Lower lobe of right lung (tissue), 2 donors: ENCODE measurements at regions not wholly inside any gene's neighbourhood (a gene's known extent, or its start where the extent isn't known, plus 50 kb on each side); places are given as distances from the start of the nearest gene placed in this dataset.

ENCODE experiments used
- ATAC-seq, 2 donors: fragments of 200-7000 bp; cut with Tn5 transposase; one replicate each; pipeline ENCODE4 v1.9.1; 2020 to 2022; ENCODE audit warnings: mild to moderate bottlenecking in 2 of 2, moderate library complexity in 2 of 2
- DNase-seq: peaks from one replicate; pipeline ENCODE4 v3.0.0-alpha.2; 2020
- H3K27ac ChIP-seq: fragments of 200-600 bp; one replicate; pipeline ENCODE4 v1.8.0; 2022
- H3K27me3 ChIP-seq: fragments of 200-600 bp; one replicate; pipeline ENCODE4 v1.8.0; 2022; ENCODE audit warnings: low read depth
- H3K36me3 ChIP-seq: fragments of 200-600 bp; one replicate; pipeline ENCODE4 v1.8.0; 2022; ENCODE audit warnings: mild to moderate bottlenecking
- H3K4me1 ChIP-seq: fragments of 200-600 bp; one replicate; pipeline ENCODE4 v1.8.0; 2022
- H3K4me3 ChIP-seq: fragments of 200-600 bp; one replicate; pipeline ENCODE4 v1.8.0; 2022; ENCODE audit warnings: mild to moderate bottlenecking
- H3K9me3 ChIP-seq: fragments of 200-600 bp; one replicate; pipeline ENCODE4 v1.8.0; 2022
- CTCF ChIP-seq: fragments of 200-600 bp; IDR thresholded peaks from one replicate; pipeline ENCODE4 v1.8.0; 2022; ENCODE audit warnings: antibody characterized with exemption, mild to moderate bottlenecking
- intact Hi-C: fragments of 100-400 bp; cut with DNase I; formaldehyde crosslinking; loops from one replicate; pipeline ENCODE4 v1.11.0; 2022
- donor health status: DM: no; HTN: yes; CAD: no; lungs with severe emphysema.

GRCh38 chr9:70478963-70479641, 64.6 kb upstream of the KLF9 start:
- no peaks in the 10 kb centered on the region for H3K36me3 ChIP-seq
- TF ChIP-seq CTCF, result no peak
- H3K4me3 ChIP-seq, result peak overlapping the region; percentile 32
- H3K27ac ChIP-seq, result peak overlapping the region; percentile 93
- no peaks in the 10 kb centered on the region for H3K27me3 ChIP-seq
- intact Hi-C loops, result loop anchor here (10.0 kb wide), 1 partner anchor 64 kb away; the partner anchor contains the start of gene KLF9
- no peaks in the 10 kb centered on the region for H3K9me3 ChIP-seq
- ATAC-seq (peak; percentile 73 to 74), DNase-seq (peak; percentile 68)
- H3K4me1 ChIP-seq, result peaks cover 94% of the 10 kb centered on the region

- peak overlapping the region; percentile 93 for H3K27ac ChIP-seq
- intact Hi-C loops, result loop anchor here (10.0 kb wide), 1 partner anchor 63 kb away; the partner anchor contains the start of gene KLF9
- no peak for TF ChIP-seq CTCF
- H3K36me3 ChIP-seq, result no peaks in the 10 kb centered on the region
- no peak overlapping the region for H3K4me3 ChIP-seq
- DNase-seq (no peak), ATAC-seq (peak; percentile 61 to 72)
- H3K27me3 ChIP-seq, result no peaks in the 10 kb centered on the region
- H3K9me3 ChIP-seq, result no peaks in the 10 kb centered on the region
- peaks cover 94% of the 10 kb centered on the region for H3K4me1 ChIP-seq
Observed at GRCh38 chr9:70477907-70478480, 63.5 kb upstream of the KLF9 start.

- no peaks in the 10 kb centered on the region for H3K27me3 ChIP-seq
- H3K27ac ChIP-seq, result peak overlapping the region; percentile 93
Observed at GRCh38 chr9:70477146-70477745, 62.8 kb upstream of the KLF9 start.

GRCh38 chr9:70475211-70475610, 60.8 kb upstream of the KLF9 start:
- peak; percentile 37 to 39 for ATAC-seq
- Histone ChIP-seq H3K27ac (peak overlapping the region; percentile 64), H3K36me3 (no peaks in the 10 kb centered on the region), H3K4me3 (no peak overlapping the region), H3K27me3 (no peaks in the 10 kb centered on the region), H3K9me3 (no peaks in the 10 kb centered on the region), H3K4me1 (peaks cover 99% of the 10 kb centered on the region)
- intact Hi-C loops, result loop anchor here (10.0 kb wide), 1 partner anchor 60 kb away; the partner anchor contains the start of gene KLF9
- DNase-seq, result no peak
- no peak for TF ChIP-seq CTCF

More at GRCh38 chr9:70477146-70477745, 62.8 kb upstream of the KLF9 start:
- DNase-seq (no peak), ATAC-seq (no peak)
- H3K36me3 ChIP-seq, result no peaks in the 10 kb centered on the region
- peaks cover 96% of the 10 kb centered on the region for H3K4me1 ChIP-seq
- intact Hi-C loops, result loop anchor here (10.0 kb wide), 1 partner anchor 62 kb away; the partner anchor contains the start of gene KLF9
- H3K9me3 ChIP-seq, result no peaks in the 10 kb centered on the region
- TF ChIP-seq CTCF, result no peak
- no peak overlapping the region for H3K4me3 ChIP-seq

GRCh38 chr9:70474413-70474812, 60.0 kb upstream of the KLF9 start:
- no peak overlapping the region for H3K4me3 ChIP-seq
- ATAC-seq (peak in 1 of 2 donors; percentile 31), DNase-seq (no peak)
- peak overlapping the region; percentile 64 for H3K27ac ChIP-seq
- no peaks in the 10 kb centered on the region for H3K36me3 ChIP-seq
- no peaks in the 10 kb centered on the region for H3K27me3 ChIP-seq
- peaks cover 97% of the 10 kb centered on the region for H3K4me1 ChIP-seq
- intact Hi-C loops, result loop anchor here (10.0 kb wide), 1 partner anchor 60 kb away; the partner anchor contains the start of gene KLF9
- no peaks in the 10 kb centered on the region for H3K9me3 ChIP-seq
- no peak for TF ChIP-seq CTCF
